NCI-H345 treated with DMSO at 0.1 percent for 48 hours (cell line): ENCODE measurements at regions not wholly inside any gene's neighbourhood (a gene's known extent, or its start where the extent isn't known, plus 50 kb on each side); places are given as distances from the start of the nearest gene placed in this dataset.

Source experiments
- DNase-seq: peaks from one replicate; lab custom pipeline; 2025; ENCODE audit not compliant: unreplicated experiment; lab: John Stamatoyannopoulos, UW

DNA sequence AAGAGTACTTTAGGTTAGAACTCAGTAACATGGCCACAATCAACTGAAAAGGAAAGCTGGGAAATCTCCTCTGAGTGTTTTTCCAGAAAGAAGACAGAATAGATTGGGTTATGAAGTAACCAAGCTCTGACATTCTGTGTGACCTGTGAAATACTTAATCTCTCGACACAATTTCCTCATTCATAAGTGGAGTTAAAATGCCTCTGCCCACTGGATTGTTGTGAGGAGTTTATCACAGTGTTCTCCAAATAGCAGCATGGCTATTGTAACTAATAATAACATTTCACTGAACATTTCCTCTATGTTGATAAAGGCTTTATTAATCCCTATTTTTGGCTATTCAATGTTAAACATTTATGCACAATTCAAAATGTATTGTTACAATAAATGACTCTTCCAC, 311.0 kb downstream of the GABRB2 start:
- DNase-seq, result no peak

DNA sequence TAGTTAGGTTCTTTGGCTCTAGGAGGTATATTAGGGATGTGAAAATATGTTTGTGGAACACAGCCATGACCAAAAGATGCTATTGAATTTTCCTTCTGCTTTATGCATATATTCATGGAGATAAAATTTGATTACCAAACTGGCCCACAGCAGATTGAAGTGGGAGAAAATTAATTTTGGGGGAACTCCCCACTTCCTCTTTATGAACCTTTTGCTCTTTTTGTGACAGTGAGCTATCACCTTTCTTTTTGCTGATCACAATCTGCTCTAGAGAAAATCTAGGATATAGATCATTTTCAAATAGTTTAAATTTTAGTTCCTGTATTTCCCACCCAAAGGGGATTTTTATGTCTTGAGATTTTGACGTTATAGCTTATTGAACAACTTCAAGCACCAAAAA, 313.0 kb downstream of the GABRB2 start:
- DNase-seq, result no peak

- peak; percentile 86 for DNase-seq
Measured at GRCh38 chr5:161230221-161230620, 316.3 kb downstream of the GABRB2 start.

DNA sequence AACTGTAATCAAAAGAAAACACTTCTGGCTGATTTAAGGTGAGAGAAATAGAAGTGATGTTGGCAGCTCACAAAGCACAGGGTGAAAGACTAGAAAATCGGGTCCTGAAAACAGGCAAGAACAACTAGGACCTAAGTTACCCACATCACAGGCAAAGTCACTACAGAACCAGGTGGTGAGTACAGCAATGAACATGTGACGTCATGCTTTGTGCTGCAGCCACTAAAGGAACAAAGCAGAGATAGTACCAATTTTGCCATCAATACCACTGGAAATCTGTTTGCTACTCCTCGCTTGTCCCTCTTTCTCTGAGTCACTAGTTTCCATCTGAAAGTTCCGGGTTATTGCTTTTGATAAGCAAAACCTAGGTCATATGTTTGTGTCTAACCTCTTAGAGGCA, 326.7 kb downstream of the GABRB2 start:
- no peak for DNase-seq

DNA sequence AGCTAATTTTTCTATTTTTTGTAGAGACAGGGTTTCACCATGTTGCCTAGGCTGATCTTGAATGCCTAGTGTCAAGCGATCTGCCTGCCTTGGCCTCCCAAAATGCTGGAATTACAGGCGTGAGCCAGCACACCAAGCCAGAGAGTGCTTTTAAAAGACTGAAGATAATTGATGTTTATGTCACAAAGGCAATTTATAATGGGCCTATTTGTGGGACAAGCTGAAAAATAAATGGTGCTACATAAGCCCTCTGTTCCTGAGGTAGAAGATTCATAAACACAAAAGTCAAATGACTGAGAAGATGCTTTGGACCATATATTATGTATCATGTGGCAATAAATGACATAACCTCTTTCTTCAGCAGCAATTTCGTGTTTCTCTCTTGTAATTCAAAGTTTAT, 329.6 kb downstream of the GABRB2 start:
- DNase-seq, result no peak

- no peak for DNase-seq
Measured at GRCh38 chr5:161212123-161212712, 334.3 kb downstream of the GABRB2 start.

- no peak for DNase-seq
Measured at GRCh38 chr5:161201558-161201957, 345.0 kb downstream of the GABRB2 start.

- no peak for DNase-seq
Measured at GRCh38 chr5:161190778-161191177, 338.8 kb upstream of the ATP10B start.

DNA sequence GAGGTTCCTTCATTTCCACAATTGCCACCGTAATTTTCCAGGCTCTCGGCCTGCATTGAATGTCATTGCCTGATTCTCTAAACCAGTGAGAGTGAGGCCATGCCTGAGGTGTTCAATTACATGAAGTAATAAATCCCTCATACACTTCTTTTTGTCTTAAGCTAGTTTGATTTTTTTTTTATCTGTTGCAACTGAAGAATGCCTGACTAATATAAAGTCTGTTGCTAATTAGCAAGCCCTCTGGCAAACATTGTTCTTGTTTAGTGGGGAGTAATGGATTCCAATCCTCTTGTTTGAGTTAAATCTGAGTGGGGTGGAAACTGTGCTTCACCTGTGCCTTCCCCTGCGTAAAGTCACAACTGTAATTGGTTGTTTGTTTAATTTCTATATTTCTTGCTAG, 338.1 kb upstream of the ATP10B start:
- DNase-seq, result no peak

- no peak for DNase-seq
Measured at GRCh38 chr5:161189452-161189851, 337.4 kb upstream of the ATP10B start.

GRCh38 chr5:161183559-161183958, 331.5 kb upstream of the ATP10B start:
- DNase-seq, result no peak

DNA sequence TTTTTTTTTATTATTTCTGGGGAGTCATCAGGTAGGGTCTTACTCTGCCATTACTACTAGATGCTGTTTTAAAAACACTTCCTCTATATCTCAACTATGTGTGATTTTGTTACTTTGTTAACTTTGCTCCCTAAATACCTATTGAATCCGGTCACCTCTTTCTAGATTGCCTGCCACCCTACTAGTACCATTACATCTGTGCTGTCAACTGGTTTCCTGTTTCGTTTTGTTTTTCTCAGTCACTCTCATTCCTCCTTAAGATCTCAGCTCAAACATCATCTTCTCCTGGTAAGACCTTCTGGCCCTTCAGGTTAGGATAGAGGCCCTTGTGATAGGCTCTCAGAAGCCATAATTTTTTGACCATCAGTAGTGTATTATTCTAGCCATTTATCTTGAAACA, 324.2 kb upstream of the ATP10B start:
- no peak for DNase-seq

- DNase-seq, result no peak
Measured at GRCh38 chr5:161169776-161170175, 317.8 kb upstream of the ATP10B start.

- peak; percentile 76 for DNase-seq
Measured at GRCh38 chr5:161167016-161167767, 315.2 kb upstream of the ATP10B start.

DNA sequence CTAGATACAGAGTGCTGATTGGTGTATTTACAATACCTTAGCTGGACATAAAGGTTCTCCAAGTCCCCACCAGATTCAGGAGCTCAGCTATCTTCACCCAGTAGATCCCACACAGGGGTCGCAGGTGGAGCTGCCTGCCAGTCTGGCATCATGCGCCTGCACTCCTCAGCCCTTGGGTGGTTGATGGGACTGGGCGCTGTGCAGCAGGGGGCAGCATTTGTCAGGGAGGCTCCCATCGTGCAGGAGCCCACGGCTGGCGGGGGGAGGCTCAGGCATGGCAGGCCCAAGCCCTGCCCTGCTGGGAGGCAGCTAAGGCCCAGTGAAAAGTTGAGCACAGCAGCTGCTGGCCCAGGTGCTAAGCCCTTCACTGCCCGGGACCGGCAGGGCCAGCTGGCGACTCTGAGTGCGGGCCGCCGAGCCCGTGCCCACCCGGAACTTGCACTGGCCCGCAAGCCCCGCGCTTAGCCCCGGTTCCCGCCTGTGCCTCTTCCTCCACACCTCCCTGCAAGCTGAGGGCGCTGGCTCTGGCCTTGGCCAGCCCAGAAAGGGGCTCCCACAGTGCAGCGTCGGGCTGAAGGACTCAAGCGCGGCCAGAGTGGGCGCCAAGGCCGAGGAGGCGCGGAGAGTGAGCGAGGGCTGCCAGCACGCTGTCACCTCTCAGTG, 314.1 kb upstream of the ATP10B start:
- DNase-seq, result no peak

DNA sequence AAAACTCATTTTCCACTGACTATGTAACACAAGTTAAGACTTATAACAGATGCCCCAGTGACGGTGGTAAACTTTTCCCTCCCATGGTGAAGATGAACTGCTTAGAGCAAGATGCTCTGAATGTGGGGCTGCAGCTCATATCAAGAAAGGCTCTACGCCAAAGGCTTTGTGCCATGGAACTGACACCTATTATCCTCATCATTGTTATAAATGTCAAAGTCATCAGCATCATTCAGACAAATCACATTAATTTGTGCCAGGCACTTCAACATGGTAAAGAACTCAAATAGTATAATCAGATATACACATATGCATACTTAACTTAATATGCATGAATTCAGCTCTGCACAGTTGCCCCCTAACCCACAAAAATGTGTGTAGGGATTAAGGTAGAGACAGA, 305.9 kb upstream of the ATP10B start:
- DNase-seq, result no peak

- DNase-seq, result no peak
Measured at GRCh38 chr5:161155451-161155850, 303.4 kb upstream of the ATP10B start.

DNA sequence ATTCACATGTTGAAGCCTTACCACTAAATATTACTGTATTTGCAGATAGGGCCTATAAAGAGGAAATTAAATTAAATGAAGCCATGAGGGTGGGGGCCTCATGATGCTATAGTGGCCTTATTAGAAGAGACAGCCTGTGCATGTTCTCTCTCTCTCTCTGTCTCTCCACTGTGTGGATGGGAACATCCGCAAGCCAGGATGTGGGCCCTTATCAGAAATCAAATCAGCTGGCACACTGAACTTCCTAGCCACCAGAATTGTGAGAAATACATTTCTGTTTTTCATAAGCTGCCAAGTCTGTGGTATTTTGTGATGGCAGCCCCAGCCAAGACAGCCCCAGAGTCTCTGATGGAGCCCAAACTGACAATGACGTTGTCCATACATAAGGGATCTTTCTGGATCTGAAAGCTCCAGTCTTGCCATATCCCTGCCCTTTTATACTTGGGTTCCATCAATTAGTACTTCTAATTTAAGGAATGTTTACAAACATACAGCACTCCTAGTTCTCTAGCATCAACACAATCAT, 300.5 kb upstream of the ATP10B start:
- no peak for DNase-seq

DNA sequence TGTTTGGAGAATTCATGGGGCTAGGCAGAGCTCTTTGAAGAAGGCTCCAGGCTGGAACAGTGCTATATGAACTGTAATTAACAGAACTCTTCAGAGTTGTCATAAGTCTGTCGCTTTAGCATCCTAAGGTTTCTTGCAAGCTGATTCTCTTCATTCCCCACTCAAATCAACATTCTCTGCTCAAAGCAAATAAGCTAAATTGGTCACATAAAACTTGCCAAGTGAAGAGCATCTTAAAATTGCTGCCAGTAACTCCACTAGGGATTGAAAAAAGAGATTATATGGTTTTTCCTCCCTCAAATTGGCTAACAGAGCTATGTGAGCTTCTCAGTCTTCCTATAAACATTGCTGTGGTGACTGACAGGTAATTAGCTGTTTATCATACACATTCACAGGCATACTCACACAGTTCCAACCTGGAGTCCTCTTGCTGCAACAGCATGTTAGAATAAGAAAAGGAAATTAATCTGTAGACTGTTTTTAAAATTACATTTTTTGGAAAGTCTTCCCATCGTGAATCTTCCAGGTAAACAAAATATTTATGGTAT, 298.5 kb upstream of the ATP10B start:
- DNase-seq, result no peak

DNA sequence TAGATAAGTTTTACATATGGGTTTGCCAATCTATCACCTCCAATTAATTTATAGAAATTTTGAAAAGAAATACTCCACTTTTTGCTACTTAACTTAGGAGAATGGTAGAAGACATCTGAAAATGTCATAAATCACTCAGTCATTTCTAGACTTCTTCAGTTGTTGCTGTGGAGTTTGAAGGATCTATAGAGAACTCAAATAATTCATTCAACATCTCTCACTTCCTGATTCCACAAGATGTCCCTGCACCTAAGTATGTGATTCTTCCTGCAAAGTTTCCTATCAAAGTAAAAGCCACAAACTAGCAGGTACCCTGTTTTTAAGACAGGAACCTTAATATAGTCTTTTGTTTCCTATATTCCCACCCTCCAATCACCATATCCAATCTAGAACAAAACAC, 297.1 kb upstream of the ATP10B start:
- no peak for DNase-seq

DNA sequence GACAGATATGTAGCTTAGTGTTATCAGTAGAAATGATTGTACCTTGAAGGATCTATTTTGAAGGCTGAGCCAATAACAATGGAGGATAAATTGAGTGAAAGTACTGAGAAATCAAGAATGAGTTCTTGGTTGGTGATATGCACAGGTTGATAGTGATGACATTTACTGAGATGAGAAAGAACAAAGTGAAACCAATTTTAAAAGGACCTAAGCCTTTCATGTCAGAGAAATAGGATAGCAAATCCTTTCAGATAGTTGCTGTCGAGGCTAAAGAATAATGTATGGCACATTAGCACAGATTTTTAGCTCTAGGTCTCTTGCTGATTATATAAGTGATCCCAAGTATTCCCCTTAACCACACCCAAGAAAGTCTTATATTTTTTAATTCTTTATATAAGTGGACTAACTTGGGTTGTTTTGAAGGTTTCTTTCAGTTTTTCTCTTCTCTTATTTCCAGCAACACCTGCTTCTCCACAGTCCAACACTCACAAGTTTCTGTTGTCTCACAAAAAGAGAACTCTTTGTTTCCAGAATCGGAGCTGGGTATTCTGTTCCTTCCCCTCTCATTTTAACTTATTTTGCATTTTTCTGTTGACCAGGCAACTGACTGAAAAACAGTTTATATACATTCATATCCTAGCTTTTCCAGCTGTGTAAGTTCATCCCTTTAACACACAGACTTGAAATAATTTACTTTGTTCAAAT, 286.9 kb upstream of the ATP10B start:
- DNase-seq, result no peak
